Gastrocnemius medialis (tissue), 4 donors: ENCODE measurements at regions not wholly inside any gene's neighbourhood (a gene's known extent, or its start where the extent isn't known, plus 50 kb on each side); places are given as distances from the start of the nearest gene placed in this dataset.

ENCODE experiments used
- ATAC-seq, 2 donors: fragments of 150-250 bp; one replicate each; pipeline ENCODE4 v1.9.1; 2016
- DNase-seq, 2 donors: peaks; one replicate each; pipeline ENCODE4 v3.0.0-alpha.2; 2019
- H3K27ac ChIP-seq, 4 donors: fragments of 200-600 bp; sonication (generic); 1 replicate in 1 of 4; 2 replicates in 3 of 4; pipeline ENCODE4 v1.5.1; 2016 to 2018; ENCODE audit warnings: mild to moderate bottlenecking in 2 of 4, moderate library complexity in 1 of 4
- H3K27me3 ChIP-seq, 3 donors: fragments of 200-600 bp; sonication (generic) in 2 of 3; 1 replicate in 1 of 3; 2 replicates in 2 of 3; pipeline versions ENCODE4 v1.5.1 to v1.6.0; 2016 to 2019; ENCODE audit warnings: mild to moderate bottlenecking in 1 of 3, moderate library complexity in 1 of 3
- H3K36me3 ChIP-seq, 2 donors: fragments of 200-600 bp; sonication (generic) in 1 of 2; one replicate each; pipeline ENCODE4 v1.5.1; 2017 to 2018
- H3K4me1 ChIP-seq, 2 donors: fragments of 200-600 bp; sonication (generic) in 1 of 2; one replicate each; pipeline ENCODE4 v1.5.1; 2016 to 2017; ENCODE audit warnings: mild to moderate bottlenecking in 2 of 2
- H3K4me3 ChIP-seq, 4 donors: fragments of 200-600 bp; sonication (generic) in 3 of 4; 1 replicate in 1 of 4; 2 replicates in 3 of 4; pipeline ENCODE4 v1.5.1; 2016 to 2019; ENCODE audit warnings: mild to moderate bottlenecking in 2 of 4
- H3K9me3 ChIP-seq, 3 donors: fragments of 200-600 bp; sonication (generic) in 2 of 3; 1 replicate in 1 of 3; 2 replicates in 2 of 3; pipeline ENCODE4 v1.5.1; 2016 to 2019
- CTCF ChIP-seq, 5 experiments: fragments of 450-650 bp in 3 of 5; fragments of 200-600 bp in 2 of 5; sonication (generic) in 2 of 5; IDR thresholded peaks in 4 of 5; conservative IDR thresholded peaks in 1 of 5; 1 replicate in 4 of 5; 2 replicates in 1 of 5; pipeline ENCODE4 v1.5.1; 2016 to 2019; ENCODE audit warnings: antibody characterized with exemption in 5 of 5, mild to moderate bottlenecking in 3 of 5, moderate library complexity in 3 of 5
- POLR2A ChIP-seq, 2 donors: fragments of 450-650 bp; IDR thresholded peaks; one replicate each; pipeline ENCODE4 v1.6.1; 2017; ENCODE audit warnings: antibody characterized with exemption in 2 of 2, mild to moderate bottlenecking in 2 of 2, moderate library complexity in 2 of 2
- in situ Hi-C, 4 donors: fragments of 200-750 bp; cut with MboI; loops; one replicate each; pipeline versions ENCODE4 v1.15.0 to v1.8.0; 2017; ENCODE audit warnings: low sequenced_read_pairs in 4 of 4
- intact Hi-C: fragments of 100-400 bp; cut with DNase I; formaldehyde crosslinking; loops from one replicate; pipeline ENCODE4 v1.15.1; 2023; ENCODE audit warnings: low total_unique reads

- in situ Hi-C loops (no loop called here), intact Hi-C loops (no loop called here)
- DNase-seq (no peak), ATAC-seq (no peak)
- no peaks in the 10 kb centered on the region for H3K9me3 ChIP-seq
- no peaks in the 10 kb centered on the region for H3K4me1 ChIP-seq
- TF ChIP-seq CTCF (IDR thresholded peaks at IDR 0.05 in 4 of 5, conservative IDR thresholded peaks at IDR 0.05 in 1 of 5) (no peak), POLR2A (IDR thresholded peaks at IDR 0.05) (no peak)
- H3K27ac ChIP-seq = no peak overlapping the region
- no peaks in the 10 kb centered on the region for H3K27me3 ChIP-seq
- H3K4me3 ChIP-seq = no peak overlapping the region
- no peaks in the 10 kb centered on the region for H3K36me3 ChIP-seq
Measured at GRCh38 chr3:20873235-20873634, 687.2 kb upstream of the SGO1 start.

GRCh38 chr3:20870106-20870899 is 684.3 kb upstream of the SGO1 start:
- in situ Hi-C loops = no loop called here
- H3K27ac ChIP-seq = no peak overlapping the region
- no peaks in the 10 kb centered on the region for H3K4me1 ChIP-seq
- TF ChIP-seq POLR2A (IDR thresholded peaks at IDR 0.05) = no peak
- TF ChIP-seq CTCF (IDR thresholded peaks at IDR 0.05 in 4 of 5, conservative IDR thresholded peaks at IDR 0.05 in 1 of 5) = no peak
- no peaks in the 10 kb centered on the region for H3K27me3 ChIP-seq
- H3K36me3 ChIP-seq = no peaks in the 10 kb centered on the region
- no peak for DNase-seq
- intact Hi-C loops = no loop called here
- no peak for ATAC-seq
- H3K9me3 ChIP-seq = no peaks in the 10 kb centered on the region
- H3K4me3 ChIP-seq = no peak overlapping the region

- no peaks in the 10 kb centered on the region for H3K27me3 ChIP-seq
- no peaks in the 10 kb centered on the region for H3K9me3 ChIP-seq
- H3K4me1 ChIP-seq = no peaks in the 10 kb centered on the region
- intact Hi-C loops = no loop called here
- no peak for TF ChIP-seq POLR2A (IDR thresholded peaks at IDR 0.05)
- in situ Hi-C loops = no loop called here
- no peak overlapping the region for H3K27ac ChIP-seq
- ATAC-seq (no peak), DNase-seq (no peak)
- H3K36me3 ChIP-seq = no peaks in the 10 kb centered on the region
- H3K4me3 ChIP-seq = no peak overlapping the region
Measured at GRCh38 chr3:20865803-20866202, 679.8 kb upstream of the SGO1 start.

- ATAC-seq = no peak
- in situ Hi-C loops = no loop called here
- no peaks in the 10 kb centered on the region for H3K36me3 ChIP-seq
Measured at GRCh38 chr3:20861454-20861853, 675.4 kb upstream of the SGO1 start.

GRCh38 chr3:20857636-20858035 is 671.6 kb upstream of the SGO1 start:
- Histone ChIP-seq H3K4me3 (no peak overlapping the region), H3K4me1 (no peaks in the 10 kb centered on the region), H3K27me3 (no peaks in the 10 kb centered on the region), H3K9me3 (no peaks in the 10 kb centered on the region), H3K36me3 (no peaks in the 10 kb centered on the region), H3K27ac (no peak overlapping the region)
- TF ChIP-seq CTCF (IDR thresholded peaks at IDR 0.05 in 4 of 5, conservative IDR thresholded peaks at IDR 0.05 in 1 of 5) (no peak), POLR2A (IDR thresholded peaks at IDR 0.05) (no peak)
- intact Hi-C loops = no loop called here
- in situ Hi-C loops = no loop called here
- no peak for ATAC-seq
- DNase-seq = no peak

More at GRCh38 chr3:20861454-20861853, 675.4 kb upstream of the SGO1 start:
- no peaks in the 10 kb centered on the region for H3K9me3 ChIP-seq
- intact Hi-C loops = no loop called here
- no peak overlapping the region for H3K4me3 ChIP-seq
- H3K27ac ChIP-seq = no peak overlapping the region
- DNase-seq = no peak
- H3K4me1 ChIP-seq = no peaks in the 10 kb centered on the region
- no peak for TF ChIP-seq CTCF (IDR thresholded peaks at IDR 0.05 in 4 of 5, conservative IDR thresholded peaks at IDR 0.05 in 1 of 5)
- TF ChIP-seq POLR2A (IDR thresholded peaks at IDR 0.05) = no peak
- H3K27me3 ChIP-seq = no peaks in the 10 kb centered on the region
